CD4-positive, alpha-beta memory T cell (primary cell): ENCODE measurements at regions not wholly inside any gene's neighbourhood (a gene's known extent, or its start where the extent isn't known, plus 50 kb on each side); places are given as distances from the start of the nearest gene placed in this dataset.
A peak's percentile ranks its signal among the peaks of the same experiment; 100 is the strongest.

Source experiments
- CTCF ChIA-PET: fragments of 350-600 bp; sonication (Branson Sonifier 250); formaldehyde crosslinking; loops from one replicate; lab custom pipeline; 2021; ENCODE audit warnings: inconsistent platforms; ENCODE audit not compliant: partially characterized antibody; lab: Charles Lee
- POLR2A ChIA-PET: fragments of 350-600 bp; sonication (Branson Sonifier 250); formaldehyde crosslinking; loops from one replicate; lab custom pipeline; 2021; ENCODE audit not compliant: partially characterized antibody; lab: Charles Lee
- DNase-seq, 5 donors: peaks; one replicate each; pipeline versions ENCODE4 v3.0.0 to v3.0.0-alpha.2; 2020 to 2022; ENCODE audit warnings: mixed read lengths in 1 of 5
- H3K27ac ChIP-seq: one replicate; pipeline ENCODE4 v1.7.0; 2013; ENCODE audit warnings: low read depth, low read length
- H3K27me3 ChIP-seq: 2 replicates; pipeline ENCODE4 v1.7.0; 2013; ENCODE audit warnings: mild to moderate bottlenecking, low read length, moderate library complexity; ENCODE audit not compliant: insufficient read depth
- H3K36me3 ChIP-seq: 2 replicates; pipeline ENCODE4 v1.7.0; 2013; ENCODE audit warnings: mild to moderate bottlenecking, low read length, moderate library complexity; ENCODE audit not compliant: insufficient read depth
- H3K4me1 ChIP-seq: 2 replicates; pipeline ENCODE4 v1.7.0; 2013; ENCODE audit warnings: mild to moderate bottlenecking, low read length, moderate library complexity; ENCODE audit not compliant: insufficient read depth
- H3K4me3 ChIP-seq, 2 donors: one replicate each; pipeline ENCODE4 v1.7.0; 2013; ENCODE audit warnings: low read length in 2 of 2, mild to moderate bottlenecking in 1 of 2
- H3K9me3 ChIP-seq, 2 donors: one replicate each; pipeline ENCODE4 v1.7.0; 2013; ENCODE audit warnings: low read length in 2 of 2, control low read depth in 1 of 2; ENCODE audit not compliant: control insufficient read depth in 1 of 2
- H3K27ac Mint-ChIP-seq, 7 donors: one replicate each; pipeline ENCODE4 v1.8.0; 2020 to 2021; ENCODE audit warnings: mixed read lengths in 7 of 7, mild to moderate bottlenecking in 6 of 7, inconsistent platforms in 3 of 7, moderate library complexity in 3 of 7
- H3K27me3 Mint-ChIP-seq, 2 donors: one replicate each; pipeline ENCODE4 v1.8.0; 2020 to 2021; ENCODE audit warnings: mixed read lengths in 2 of 2
- H3K36me3 Mint-ChIP-seq, 2 donors: one replicate each; pipeline ENCODE4 v1.8.0; 2020 to 2021; ENCODE audit warnings: mixed read lengths in 2 of 2, inconsistent platforms in 1 of 2, mild to moderate bottlenecking in 1 of 2
- H3K4me1 Mint-ChIP-seq, 4 donors: one replicate each; pipeline ENCODE4 v1.8.0; 2020 to 2021; ENCODE audit warnings: mixed read lengths in 4 of 4, mild to moderate bottlenecking in 1 of 4
- H3K4me3 Mint-ChIP-seq, 8 donors: one replicate each; pipeline ENCODE4 v1.8.0; 2020 to 2021; ENCODE audit warnings: mixed read lengths in 8 of 8, mild to moderate bottlenecking in 7 of 8, moderate library complexity in 6 of 8, inconsistent platforms in 3 of 8
- H3K9me3 Mint-ChIP-seq, 8 donors: one replicate each; pipeline ENCODE4 v1.8.0; 2020 to 2021; ENCODE audit warnings: mixed read lengths in 8 of 8, mild to moderate bottlenecking in 5 of 8, inconsistent platforms in 3 of 8, moderate library complexity in 1 of 8
- intact Hi-C: fragments of 100-400 bp; cut with micrococcal nuclease; formaldehyde crosslinking; loops from one replicate; pipeline ENCODE4 v1.15.1; 2023

DNA sequence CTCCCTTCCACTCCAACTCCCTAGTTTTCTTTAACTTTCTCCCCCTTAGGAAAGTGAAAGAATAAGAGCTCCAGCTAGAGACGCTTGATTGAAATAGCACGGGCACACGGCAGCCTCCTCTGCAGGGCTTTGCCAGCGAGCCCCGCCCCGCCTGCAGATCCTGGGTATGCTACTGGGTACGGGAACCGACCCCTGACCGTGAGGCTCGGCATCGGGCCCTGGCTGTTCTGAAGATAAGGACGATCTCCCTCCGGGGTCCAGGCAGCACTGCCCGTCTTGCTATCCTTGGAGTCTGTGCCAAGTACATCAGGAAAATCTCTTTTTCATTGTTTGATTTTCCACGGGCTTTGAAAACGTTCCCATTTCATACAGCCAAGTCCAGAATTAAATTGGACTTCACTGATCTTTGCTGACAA lies 284.5 kb downstream of the MTX2 start:
- Histone ChIP-seq H3K9me3 (no peaks in the 10 kb centered on the region), H3K4me1 (peaks cover 10% of the 10 kb centered on the region), H3K27ac (no peak overlapping the region), H3K27me3 (peaks cover 3% of the 10 kb centered on the region), H3K36me3 (no peaks in the 10 kb centered on the region), H3K4me3 (peak overlapping the region in 1 of 2 donors; percentile 33)
- ChIA-PET CTCF (interaction anchor here (0.6 to 3.0 kb wide), 22 partner anchors 8 to 1098 kb away, joined by 3 to 31 read pairs (median 6); partner anchors contain the start of gene HOXD9), POLR2A (no interaction called here)
- Mint-ChIP-seq H3K27ac (peak overlapping the region in 1 of 7 donors; percentile 8), H3K27me3 (peaks cover 20 to 26% of the 10 kb centered on the region in 2 donors), H3K4me1 (peaks cover 6 to 13% (median 10%) of the 10 kb centered on the region in 4 donors), H3K36me3 (no peaks in the 10 kb centered on the region), H3K9me3 (no peaks in the 10 kb centered on the region), H3K4me3 (peak overlapping the region; percentile 82 to 94 (median 88))
- peak in 2 of 5 donors; percentile 4 to 7 for DNase-seq
- intact Hi-C loops, result loop anchor here (1.0 to 10.0 kb wide), 2 partner anchors 426 to 591 kb away; no protein-coding TSS in a partner anchor

DNA sequence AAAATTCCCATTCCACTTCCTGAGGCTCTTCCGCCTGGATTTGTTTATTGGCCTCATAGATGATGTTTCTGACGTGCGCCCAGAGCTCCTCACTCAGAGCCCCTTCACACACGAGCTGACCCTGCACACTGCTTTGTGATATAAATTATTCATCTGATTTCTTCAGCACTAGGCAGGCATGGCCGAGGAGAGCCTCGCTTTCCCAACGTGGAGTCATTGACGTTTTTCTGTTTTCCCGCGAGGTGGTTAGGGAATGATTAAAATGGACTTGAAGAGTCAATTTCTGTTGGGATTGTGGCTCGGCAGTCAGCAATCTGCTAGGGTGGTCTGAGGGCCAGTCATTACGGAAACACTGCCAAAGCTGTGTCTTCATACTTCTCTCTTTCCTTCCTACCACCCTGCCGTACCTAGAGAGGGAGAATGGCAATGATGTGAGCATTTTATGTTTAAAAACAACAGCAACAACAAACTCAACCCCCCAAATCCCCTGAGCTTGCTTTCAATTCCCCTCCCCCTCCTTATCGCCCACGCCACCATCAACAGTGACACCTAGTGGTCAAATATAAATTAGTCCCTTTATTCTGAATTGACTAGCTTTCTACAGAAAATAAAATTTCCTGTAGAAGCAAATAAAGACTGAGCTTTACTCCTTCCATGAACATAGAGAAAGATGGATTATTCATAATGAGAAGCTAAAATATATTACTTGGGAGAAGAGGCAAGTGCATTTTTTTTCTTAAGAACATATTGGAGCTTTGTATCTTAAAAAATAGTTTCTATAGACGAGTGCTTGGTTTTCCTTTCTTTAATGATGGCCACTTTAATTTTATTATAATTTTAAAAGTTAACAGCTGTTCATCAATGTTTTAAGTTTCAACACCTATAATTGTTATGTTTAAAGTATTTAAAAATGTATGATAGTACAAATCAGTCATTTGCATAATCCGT lies 285.1 kb downstream of the MTX2 start:
- no peaks in the 10 kb centered on the region for H3K9me3 Mint-ChIP-seq
- H3K4me3 Mint-ChIP-seq, result peak overlapping the region; percentile 82 to 94 (median 88)
- Histone ChIP-seq H3K27me3 (peaks cover 3% of the 10 kb centered on the region), H3K27ac (no peak overlapping the region), H3K9me3 (no peaks in the 10 kb centered on the region), H3K4me1 (peaks cover 10% of the 10 kb centered on the region), H3K4me3 (peak overlapping the region; percentile 21 to 33), H3K36me3 (no peaks in the 10 kb centered on the region)
- H3K4me1 Mint-ChIP-seq, result peaks cover 6 to 13% (median 10%) of the 10 kb centered on the region in 4 donors
- ChIA-PET CTCF (interaction anchor here (0.7 to 3.0 kb wide), 32 partner anchors 9 to 1170 kb away, joined by 3 to 31 read pairs (median 4); partner anchors contain the start of gene HOXD9), POLR2A (interaction anchor here (0.7 kb wide), 1 partner anchor 21 kb away, joined by 3 read pairs; no protein-coding TSS in a partner anchor)
- intact Hi-C loops, result loop anchor here (1.0 to 10.0 kb wide), 2 partner anchors 427 to 590 kb away; no protein-coding TSS in a partner anchor
- peak in 4 of 5 donors; percentile 42 to 48 (median 45) for DNase-seq
- H3K36me3 Mint-ChIP-seq, result no peaks in the 10 kb centered on the region
- peaks cover 20 to 28% of the 10 kb centered on the region in 2 donors for H3K27me3 Mint-ChIP-seq
- H3K27ac Mint-ChIP-seq, result no peak overlapping the region

DNA sequence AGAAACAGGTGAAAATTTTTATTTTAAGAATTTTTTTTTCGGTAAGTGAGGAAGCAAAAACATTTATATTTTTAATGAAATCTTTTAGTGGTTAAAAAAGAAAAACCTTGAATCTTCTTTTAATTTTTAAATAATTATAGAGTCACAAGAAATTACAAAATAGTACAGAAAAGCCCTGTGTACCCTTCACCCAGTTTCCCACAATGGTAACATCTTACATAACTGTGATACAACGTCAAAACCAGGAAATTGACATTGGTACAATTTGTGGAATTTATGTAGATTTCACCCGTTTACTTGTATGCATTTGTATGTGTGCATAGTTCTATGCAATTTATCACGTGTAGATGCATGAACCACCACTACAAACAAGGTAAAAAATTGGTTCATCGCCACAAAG lies 285.9 kb downstream of the MTX2 start:
- no peaks in the 10 kb centered on the region for H3K36me3 Mint-ChIP-seq
- no peak overlapping the region for H3K4me3 Mint-ChIP-seq

DNA sequence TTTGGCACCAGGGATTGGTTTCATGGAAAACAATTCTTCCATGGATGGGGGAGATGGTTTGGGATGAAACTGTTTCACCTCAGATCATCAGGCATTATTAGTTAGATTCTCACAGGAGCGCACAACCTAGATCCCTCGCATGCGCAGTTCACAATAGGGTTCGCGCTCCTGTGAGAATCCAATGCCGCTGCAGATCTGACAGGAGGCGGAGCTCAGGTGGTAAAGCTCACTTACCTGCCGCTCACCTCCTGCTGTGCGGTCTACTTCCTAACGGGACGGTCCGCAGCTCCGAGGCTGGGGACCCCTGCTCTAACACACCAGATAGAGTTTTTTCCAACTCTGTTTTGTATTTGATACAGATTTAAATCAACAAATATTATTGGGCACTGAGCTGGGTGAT lies 286.5 kb downstream of the MTX2 start:
- peaks cover 25 to 35% of the 10 kb centered on the region in 2 donors for H3K27me3 Mint-ChIP-seq
- no peaks in the 10 kb centered on the region for H3K9me3 ChIP-seq
- no peak overlapping the region for H3K4me3 ChIP-seq
- H3K4me3 Mint-ChIP-seq, result no peak overlapping the region
- no peaks in the 10 kb centered on the region for H3K36me3 ChIP-seq
- intact Hi-C loops, result loop anchor here (10.0 kb wide), 1 partner anchor 589 kb away; no protein-coding TSS in a partner anchor
- H3K36me3 Mint-ChIP-seq, result no peaks in the 10 kb centered on the region
- no peak for DNase-seq
- ChIA-PET POLR2A (no interaction called here), CTCF (interaction anchor here (0.8 kb wide), 1 partner anchor 429 kb away, joined by 4 read pairs; no protein-coding TSS in a partner anchor)
- peaks cover 10% of the 10 kb centered on the region for H3K4me1 ChIP-seq
- peaks cover 6 to 13% (median 10%) of the 10 kb centered on the region in 4 donors for H3K4me1 Mint-ChIP-seq
- H3K27me3 ChIP-seq, result peaks cover 3% of the 10 kb centered on the region
- H3K27ac Mint-ChIP-seq, result no peak overlapping the region
- no peaks in the 10 kb centered on the region for H3K9me3 Mint-ChIP-seq
- H3K27ac ChIP-seq, result no peak overlapping the region

More for the DNA sequence above, 285.9 kb downstream of the MTX2 start:
- H3K4me3 ChIP-seq, result no peak overlapping the region
- ChIA-PET POLR2A (interaction anchor here (0.7 kb wide), 1 partner anchor 21 kb away, joined by 3 read pairs; no protein-coding TSS in a partner anchor), CTCF (interaction anchor here (0.7 to 3.0 kb wide), 29 partner anchors 8 to 594 kb away, joined by 3 to 31 read pairs (median 4); partner anchors contain the start of gene HOXD9)
- peaks cover 23 to 32% of the 10 kb centered on the region in 2 donors for H3K27me3 Mint-ChIP-seq
- peaks cover 10% of the 10 kb centered on the region for H3K4me1 ChIP-seq
- H3K9me3 Mint-ChIP-seq, result no peaks in the 10 kb centered on the region
- no peaks in the 10 kb centered on the region for H3K36me3 ChIP-seq
- no peaks in the 10 kb centered on the region for H3K9me3 ChIP-seq
- no peak overlapping the region for H3K27ac Mint-ChIP-seq
- intact Hi-C loops, result loop anchor here (10.0 kb wide), 1 partner anchor 590 kb away; no protein-coding TSS in a partner anchor
- H3K27ac ChIP-seq, result no peak overlapping the region
- no peak for DNase-seq
- H3K27me3 ChIP-seq, result peaks cover 3% of the 10 kb centered on the region
- peaks cover 6 to 13% (median 10%) of the 10 kb centered on the region in 4 donors for H3K4me1 Mint-ChIP-seq

DNA sequence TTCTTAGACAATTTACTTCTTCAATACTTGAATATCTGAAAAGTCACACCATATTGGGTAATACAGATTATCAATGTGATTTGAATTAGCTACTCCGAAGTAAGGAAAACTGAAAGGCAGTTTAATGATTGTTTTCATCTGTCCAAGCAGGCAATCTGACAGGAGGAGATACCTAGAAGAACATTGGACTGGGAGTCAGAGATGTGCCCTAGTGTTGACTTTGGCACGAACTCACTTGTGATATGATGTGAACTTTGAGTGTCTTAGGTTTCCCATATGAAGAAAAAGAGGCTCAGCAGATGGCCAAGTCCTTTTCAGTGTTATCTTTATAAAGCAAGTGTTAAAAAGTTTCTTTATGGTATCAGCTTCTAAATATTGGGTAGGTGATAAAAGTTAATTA lies 287.1 kb downstream of the MTX2 start:
- no peak for DNase-seq
- ChIA-PET CTCF (interaction anchor here (0.6 to 0.8 kb wide), 2 partner anchors 428 to 429 kb away, joined by 3 to 4 read pairs; no protein-coding TSS in a partner anchor), POLR2A (no interaction called here)
- no peak overlapping the region for H3K27ac ChIP-seq
- H3K27ac Mint-ChIP-seq, result no peak overlapping the region
- H3K27me3 ChIP-seq, result no peaks in the 10 kb centered on the region
- intact Hi-C loops, result loop anchor here (10.0 kb wide), 1 partner anchor 588 kb away; no protein-coding TSS in a partner anchor
- no peaks in the 10 kb centered on the region for H3K36me3 Mint-ChIP-seq
- no peak overlapping the region for H3K4me3 Mint-ChIP-seq
- H3K9me3 ChIP-seq, result no peaks in the 10 kb centered on the region
- H3K4me1 Mint-ChIP-seq, result peaks cover 6 to 13% (median 10%) of the 10 kb centered on the region in 4 donors
- H3K4me3 ChIP-seq, result no peak overlapping the region
- peaks cover 25 to 39% of the 10 kb centered on the region in 2 donors for H3K27me3 Mint-ChIP-seq
- no peaks in the 10 kb centered on the region for H3K9me3 Mint-ChIP-seq
- no peaks in the 10 kb centered on the region for H3K36me3 ChIP-seq
- H3K4me1 ChIP-seq, result peaks cover 10% of the 10 kb centered on the region

DNA sequence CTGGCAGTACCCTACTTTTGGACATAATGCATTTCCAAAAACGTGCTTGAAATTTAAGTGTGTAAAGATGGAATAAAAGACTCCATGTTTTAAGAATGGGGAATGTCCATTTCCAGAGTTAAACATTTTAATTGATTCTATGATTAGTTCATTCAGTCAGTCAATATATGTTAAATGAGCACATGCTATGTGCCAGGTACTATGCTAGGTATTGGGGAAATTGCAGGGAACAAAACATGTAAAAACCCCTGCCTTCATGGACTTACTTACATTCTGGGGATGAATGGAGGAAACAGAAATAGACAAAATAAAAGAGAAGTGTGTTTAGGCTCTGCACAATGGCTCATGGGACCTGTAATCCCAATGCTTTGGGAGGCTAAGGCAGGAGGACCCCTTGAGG lies 288.6 kb downstream of the MTX2 start:
- POLR2A ChIA-PET, result no interaction called here
- intact Hi-C loops, result loop anchor here (10.0 kb wide), 1 partner anchor 587 kb away; no protein-coding TSS in a partner anchor
- DNase-seq, result no peak
- H3K9me3 ChIP-seq, result no peaks in the 10 kb centered on the region
- Mint-ChIP-seq H3K27me3 (peaks cover 24 to 43% of the 10 kb centered on the region in 2 donors), H3K36me3 (no peaks in the 10 kb centered on the region), H3K4me3 (no peak overlapping the region), H3K9me3 (no peaks in the 10 kb centered on the region), H3K4me1 (peaks cover 6 to 13% (median 10%) of the 10 kb centered on the region in 4 donors), H3K27ac (no peak overlapping the region)
- H3K4me3 ChIP-seq, result no peak overlapping the region
- no peaks in the 10 kb centered on the region for H3K36me3 ChIP-seq
- peaks cover 10% of the 10 kb centered on the region for H3K4me1 ChIP-seq
- no peaks in the 10 kb centered on the region for H3K27me3 ChIP-seq
- CTCF ChIA-PET, result interaction anchor here (0.6 to 2.3 kb wide), 4 partner anchors 17 to 431 kb away, joined by 3 to 5 read pairs (median 3); no protein-coding TSS in a partner anchor
- no peak overlapping the region for H3K27ac ChIP-seq
